OCI-LY7 (cell line): ENCODE measurements at regions not wholly inside any gene's neighbourhood (a gene's known extent, or its start where the extent isn't known, plus 50 kb on each side); places are given as distances from the start of the nearest gene placed in this dataset.

Source experiments
- BruUV-seq: library from RNA; stranded (reverse); fragments of 400-500 nt; replicated peaks from 2 replicates; lab custom pipeline; 2021; lab: Mats Ljungman, UMichigan
- CTCF ChIA-PET: fragments of 300-600 bp; sonication (Branson Sonifier 250); formaldehyde crosslinking; loops from one replicate; lab custom pipeline; 2022; ENCODE audit warnings: antibody characterized with exemption; ENCODE audit not compliant: unreplicated experiment; lab: Charles Lee
- POLR2A ChIA-PET: fragments of 300-600 bp; sonication (Branson Sonifier 250); formaldehyde crosslinking; loops from one replicate; lab custom pipeline; 2022; ENCODE audit warnings: antibody characterized with exemption; lab: Charles Lee
- DNase-seq: peaks from one replicate; pipeline ENCODE4 v3.0.0-alpha.2; 2015; ENCODE audit warnings: low spot score
- H2AFZ ChIP-seq: fragments of 200-600 bp; sonication (generic), shearing (Covaris generic); 2 replicates; pipeline ENCODE4 v1.6.1; 2014; ENCODE audit warnings: mild to moderate bottlenecking, antibody characterized with exemption, low read length, moderate library complexity
- H3K27ac ChIP-seq: fragments of 200-600 bp; sonication (generic); 2 replicates; pipeline ENCODE4 v1.5.1; 2014; ENCODE audit warnings: mixed run types, low read depth, mild to moderate bottlenecking, moderate library complexity, low read length, inconsistent platforms; ENCODE audit not compliant: poor library complexity, severe bottlenecking
- H3K36me3 ChIP-seq: fragments of 200-600 bp; sonication (generic); 2 replicates; pipeline ENCODE4 v1.6.1; 2014; ENCODE audit warnings: mild to moderate bottlenecking, antibody characterized with exemption, low read length, moderate library complexity, mixed read lengths; ENCODE audit not compliant: insufficient read depth
- H3K4me1 ChIP-seq: fragments of 200-600 bp; sonication (generic); 2 replicates; pipeline ENCODE4 v1.5.1; 2014; ENCODE audit warnings: mild to moderate bottlenecking, low read length; ENCODE audit not compliant: insufficient read depth, poor library complexity, severe bottlenecking
- H3K4me2 ChIP-seq: fragments of 200-600 bp; sonication (generic); 2 replicates; pipeline ENCODE4 v1.6.1; 2014; ENCODE audit warnings: mild to moderate bottlenecking, low read length
- H3K4me3 ChIP-seq: fragments of 200-600 bp; sonication (generic); 2 replicates; pipeline ENCODE4 v1.5.1; 2014; ENCODE audit warnings: mild to moderate bottlenecking, low read depth, low read length; ENCODE audit not compliant: poor library complexity, severe bottlenecking
- H3K79me2 ChIP-seq: fragments of 200-600 bp; sonication (generic); 2 replicates; pipeline ENCODE4 v1.6.1; 2016; ENCODE audit warnings: low read depth, mild to moderate bottlenecking, low read length, moderate library complexity, mixed read lengths; ENCODE audit not compliant: insufficient read depth
- H3K9me2 ChIP-seq: fragments of 200-600 bp; sonication (generic); 2 replicates; pipeline ENCODE4 v1.6.1; 2016; ENCODE audit warnings: mild to moderate bottlenecking, low read length, mixed read lengths; ENCODE audit not compliant: insufficient read depth
- H3K9me3 ChIP-seq: fragments of 200-600 bp; sonication (generic); 2 replicates; pipeline ENCODE4 v1.6.1; 2014; ENCODE audit warnings: mild to moderate bottlenecking, mixed run types, low read length, mixed read lengths
- H4K20me1 ChIP-seq: fragments of 200-600 bp; sonication (generic); 2 replicates; pipeline ENCODE4 v1.6.1; 2014; ENCODE audit warnings: mild to moderate bottlenecking, antibody characterized with exemption, low read length, moderate library complexity, mixed read lengths; ENCODE audit not compliant: insufficient read depth
- CTCF ChIP-seq: fragments of 200-600 bp; sonication (generic); conservative IDR thresholded peaks from 2 replicates; pipeline ENCODE4 v1.5.1; 2014; ENCODE audit warnings: mild to moderate bottlenecking, antibody characterized with exemption, low read length, moderate library complexity, mixed read lengths
- EZH2phosphoT487 ChIP-seq: fragments of 200-600 bp; sonication (generic); IDR thresholded peaks from 2 replicates; pipeline ENCODE4 v1.6.1; 2018; ENCODE audit warnings: low read depth, borderline replicate concordance, mild to moderate bottlenecking, mixed run types, antibody characterized with exemption, low read length, moderate library complexity, mixed read lengths
- intact Hi-C: fragments of 100-400 bp; cut with micrococcal nuclease; formaldehyde crosslinking; loops from one replicate; pipeline ENCODE4 v1.10.0; 2022; ENCODE audit not compliant: unreplicated experiment

DNA sequence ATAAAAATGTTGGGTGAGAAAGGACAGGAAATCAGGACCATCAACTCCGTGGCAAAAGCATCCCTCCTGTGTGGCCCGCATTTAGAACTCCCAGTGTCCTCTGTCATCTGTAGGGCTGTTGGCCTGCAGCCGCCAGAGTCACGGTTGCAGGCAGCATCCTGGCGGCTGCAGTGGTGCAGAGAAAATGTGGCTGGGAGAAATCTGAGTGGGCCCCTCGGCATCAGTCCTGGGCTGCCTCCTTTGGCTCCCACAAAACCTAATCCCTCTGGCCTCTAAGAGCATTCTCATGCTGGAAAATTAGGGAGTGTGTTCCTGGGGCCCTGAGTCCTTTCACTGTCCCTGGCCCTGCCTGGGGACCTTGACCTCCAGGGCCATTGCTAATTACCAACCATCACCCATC is 121.9 kb downstream of the WT1 start:
- no peak overlapping the region for H2AFZ ChIP-seq
- no peaks in the 10 kb centered on the region for H4K20me1 ChIP-seq
- no peak overlapping the region for H3K27ac ChIP-seq
- no peaks in the 10 kb centered on the region for H3K9me3 ChIP-seq
- ChIA-PET CTCF (no interaction called here), POLR2A (no interaction called here)
- intact Hi-C loops, result no loop called here
- BruUV-seq, result no TSS peak
- H3K79me2 ChIP-seq, result no peaks in the 10 kb centered on the region
- no peak for DNase-seq
- no peak overlapping the region for H3K4me2 ChIP-seq
- H3K36me3 ChIP-seq, result no peaks in the 10 kb centered on the region
- H3K9me2 ChIP-seq, result no peaks in the 10 kb centered on the region
- no peak overlapping the region for H3K4me3 ChIP-seq
- no peaks in the 10 kb centered on the region for H3K4me1 ChIP-seq
- TF ChIP-seq EZH2phosphoT487 (no peak), CTCF (no peak)

DNA sequence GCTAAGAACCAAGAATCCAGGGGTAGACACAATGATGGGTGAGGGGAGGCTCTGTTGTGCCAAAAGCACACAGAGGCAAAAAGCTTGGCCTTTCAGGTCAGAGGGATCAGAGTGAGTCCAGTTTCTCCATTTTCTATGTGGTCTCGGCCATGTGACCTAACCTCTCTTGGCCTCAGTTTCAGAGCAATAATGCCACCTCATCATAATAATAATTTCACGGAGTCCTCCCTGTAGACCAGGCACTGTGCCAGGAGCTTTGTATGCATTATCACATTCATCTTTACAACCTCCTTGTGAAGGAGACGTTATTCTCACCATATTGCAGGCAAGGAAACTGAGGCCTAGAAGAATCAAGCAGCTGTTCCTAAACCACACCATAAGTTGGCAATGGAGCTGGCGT is 120.2 kb downstream of the WT1 start:
- POLR2A ChIA-PET, result interaction anchor here (1.0 kb wide), 1 partner anchor 9 kb away, joined by 4 read pairs; no protein-coding TSS in a partner anchor
- no TSS peak for BruUV-seq
- intact Hi-C loops, result no loop called here

GRCh38 chr11:32316232-32316631 is 119.1 kb downstream of the WT1 start:
- H3K4me3 ChIP-seq, result no peak overlapping the region
- H3K36me3 ChIP-seq, result no peaks in the 10 kb centered on the region
- no peak overlapping the region for H3K4me2 ChIP-seq
- H4K20me1 ChIP-seq, result no peaks in the 10 kb centered on the region
- no peaks in the 10 kb centered on the region for H3K9me3 ChIP-seq
- DNase-seq, result no peak
- CTCF ChIA-PET, result no interaction called here
- H3K4me1 ChIP-seq, result no peaks in the 10 kb centered on the region
- H3K9me2 ChIP-seq, result no peaks in the 10 kb centered on the region
- no peak overlapping the region for H2AFZ ChIP-seq
- BruUV-seq, result no TSS peak
- TF ChIP-seq CTCF (no peak), EZH2phosphoT487 (no peak)
- no peaks in the 10 kb centered on the region for H3K79me2 ChIP-seq
- intact Hi-C loops, result no loop called here
- POLR2A ChIA-PET, result no interaction called here
- H3K27ac ChIP-seq, result no peak overlapping the region

More for the DNA sequence above, 120.2 kb downstream of the WT1 start:
- Histone ChIP-seq H3K4me2 (no peak overlapping the region), H3K4me1 (no peaks in the 10 kb centered on the region), H3K36me3 (no peaks in the 10 kb centered on the region), H4K20me1 (no peaks in the 10 kb centered on the region), H3K4me3 (no peak overlapping the region), H3K79me2 (no peaks in the 10 kb centered on the region), H3K27ac (no peak overlapping the region), H3K9me3 (no peaks in the 10 kb centered on the region), H2AFZ (no peak overlapping the region), H3K9me2 (no peaks in the 10 kb centered on the region)
- no peak for DNase-seq
- TF ChIP-seq CTCF (no peak), EZH2phosphoT487 (no peak)
- CTCF ChIA-PET, result no interaction called here
